WERI-Rb-1 (cell line): ENCODE measurements at regions not wholly inside any gene's neighbourhood (a gene's known extent, or its start where the extent isn't known, plus 50 kb on each side); places are given as distances from the start of the nearest gene placed in this dataset.

Experiments used
- DNase-seq: peaks from one replicate; pipeline ENCODE4 v3.0.0-alpha.2; 2020
- H3K27ac ChIP-seq: fragments of 250-450 bp; sonication (Bioruptor Pico); 2 replicates; pipeline ENCODE4 v1.5.1; 2020; ENCODE audit warnings: mild to moderate bottlenecking, moderate library complexity
- H3K27me3 ChIP-seq: fragments of 250-450 bp; sonication (Bioruptor Pico); 2 replicates; pipeline ENCODE4 v1.5.1; 2021; ENCODE audit warnings: mild to moderate bottlenecking, low read depth, moderate library complexity; ENCODE audit not compliant: insufficient read depth, severe bottlenecking
- H3K36me3 ChIP-seq: fragments of 250-450 bp; sonication (Bioruptor Pico); 2 replicates; pipeline ENCODE4 v1.5.1; 2020; ENCODE audit warnings: mild to moderate bottlenecking, moderate library complexity
- H3K4me3 ChIP-seq: 2 replicates; pipeline ENCODE4 v1.5.1; 2011; ENCODE audit warnings: low read depth, mild to moderate bottlenecking, control low read depth, low read length
- H3K9me3 ChIP-seq: fragments of 250-450 bp; sonication (Bioruptor Pico); 2 replicates; pipeline ENCODE4 v1.5.1; 2021; ENCODE audit warnings: mild to moderate bottlenecking, moderate library complexity; ENCODE audit not compliant: severe bottlenecking
- CTCF ChIP-seq: IDR thresholded peaks from 2 replicates; pipeline ENCODE4 v1.5.1; 2011; ENCODE audit warnings: low read depth, mild to moderate bottlenecking, control low read depth, inconsistent platforms, low read length

- H3K9me3 ChIP-seq: no peaks in the 10 kb centered on the region
Measured at GRCh38 chr1:56326056-56326455, 253.3 kb downstream of the PLPP3 start.

GRCh38 chr1:56324504-56324903 lies 254.9 kb downstream of the PLPP3 start:
- Histone ChIP-seq H3K27ac (no peak overlapping the region), H3K36me3 (no peaks in the 10 kb centered on the region), H3K27me3 (no peaks in the 10 kb centered on the region), H3K9me3 (no peaks in the 10 kb centered on the region), H3K4me3 (no peak overlapping the region)
- DNase-seq: no peak
- TF ChIP-seq CTCF: no peak

More at GRCh38 chr1:56326056-56326455, 253.3 kb downstream of the PLPP3 start:
- no peak overlapping the region for H3K27ac ChIP-seq
- no peak for TF ChIP-seq CTCF
- no peak for DNase-seq
- H3K4me3 ChIP-seq: no peak overlapping the region
- H3K27me3 ChIP-seq: no peaks in the 10 kb centered on the region
- no peaks in the 10 kb centered on the region for H3K36me3 ChIP-seq

GRCh38 chr1:56322211-56322610 lies 257.2 kb downstream of the PLPP3 start:
- no peak overlapping the region for H3K4me3 ChIP-seq
- H3K36me3 ChIP-seq: no peaks in the 10 kb centered on the region
- DNase-seq: no peak
- H3K27me3 ChIP-seq: no peaks in the 10 kb centered on the region
- H3K27ac ChIP-seq: no peak overlapping the region
- no peak for TF ChIP-seq CTCF
- no peaks in the 10 kb centered on the region for H3K9me3 ChIP-seq

- no peak overlapping the region for H3K27ac ChIP-seq
- no peak for TF ChIP-seq CTCF
- no peak for DNase-seq
Measured at GRCh38 chr1:56321150-56321490, 258.2 kb downstream of the PLPP3 start.

GRCh38 chr1:56320464-56321149 lies 258.8 kb downstream of the PLPP3 start:
- TF ChIP-seq CTCF: no peak
- no peak overlapping the region for H3K4me3 ChIP-seq
- H3K9me3 ChIP-seq: no peaks in the 10 kb centered on the region
- H3K27me3 ChIP-seq: no peaks in the 10 kb centered on the region
- H3K36me3 ChIP-seq: no peaks in the 10 kb centered on the region
- no peak overlapping the region for H3K27ac ChIP-seq
- no peak for DNase-seq

More at GRCh38 chr1:56321150-56321490, 258.2 kb downstream of the PLPP3 start:
- Histone ChIP-seq H3K27me3 (no peaks in the 10 kb centered on the region), H3K4me3 (no peak overlapping the region), H3K36me3 (no peaks in the 10 kb centered on the region), H3K9me3 (no peaks in the 10 kb centered on the region)

- peaks cover 3% of the 10 kb centered on the region for H3K9me3 ChIP-seq
- H3K36me3 ChIP-seq: no peaks in the 10 kb centered on the region
- no peaks in the 10 kb centered on the region for H3K27me3 ChIP-seq
- DNase-seq: no peak
- TF ChIP-seq CTCF: no peak
- H3K27ac ChIP-seq: no peak overlapping the region
- no peak overlapping the region for H3K4me3 ChIP-seq
Measured at GRCh38 chr1:56317722-56318121, 261.6 kb downstream of the PLPP3 start.
